Right atrium auricular region (tissue), 2 donors: ENCODE measurements at regions not wholly inside any gene's neighbourhood (a gene's known extent, or its start where the extent isn't known, plus 50 kb on each side); places are given as distances from the start of the nearest gene placed in this dataset.

Experiments used
- DNase-seq: peaks from one replicate; pipeline ENCODE4 v3.0.0-alpha.2; 2019; ENCODE audit warnings: low spot score
- H3K27ac ChIP-seq, 2 donors: fragments of 200-600 bp; sonication (generic); 1 replicate in 1 of 2; 2 replicates in 1 of 2; pipeline ENCODE4 v1.5.1; 2016 to 2019
- H3K27me3 ChIP-seq, 2 donors: fragments of 200-600 bp; sonication (generic); one replicate each; pipeline versions ENCODE4 v1.5.1 to v1.6.0; 2017 to 2019
- H3K36me3 ChIP-seq: fragments of 200-600 bp; sonication (generic); one replicate; pipeline ENCODE4 v1.5.1; 2016
- H3K4me1 ChIP-seq, 2 donors: fragments of 200-600 bp; sonication (generic); one replicate each; pipeline versions ENCODE4 v1.5.1 to v1.6.0; 2017 to 2019
- H3K4me3 ChIP-seq, 2 donors: fragments of 200-600 bp; sonication (generic); 1 replicate in 1 of 2; 2 replicates in 1 of 2; pipeline ENCODE4 v1.5.1; 2017 to 2019; ENCODE audit warnings: mild to moderate bottlenecking in 1 of 2, moderate library complexity in 1 of 2
- H3K9me3 ChIP-seq, 2 donors: fragments of 200-600 bp; sonication (generic); one replicate each; pipeline ENCODE4 v1.5.1; 2019
- CTCF ChIP-seq, 2 donors: fragments of 200-600 bp; sonication (generic); IDR thresholded peaks; one replicate each; pipeline ENCODE4 v1.5.1; 2019; ENCODE audit warnings: antibody characterized with exemption in 2 of 2

GRCh38 chr15:94744080-94744793 is 512.9 kb downstream of the MCTP2 start:
- no peak for TF ChIP-seq CTCF (IDR thresholded peaks at IDR 0.05)
- no peak for DNase-seq
- no peaks in the 10 kb centered on the region for H3K36me3 ChIP-seq
- H3K27ac ChIP-seq, result no peak overlapping the region
- H3K27me3 ChIP-seq, result no peaks in the 10 kb centered on the region
- no peaks in the 10 kb centered on the region for H3K9me3 ChIP-seq
- H3K4me3 ChIP-seq, result no peak overlapping the region
- no peaks in the 10 kb centered on the region for H3K4me1 ChIP-seq

- DNase-seq, result no peak
- H3K27ac ChIP-seq, result no peak overlapping the region
Measured at GRCh38 chr15:94745371-94745770, 514.0 kb downstream of the MCTP2 start.

GRCh38 chr15:94747510-94747909 is 516.1 kb downstream of the MCTP2 start:
- no peak for TF ChIP-seq CTCF (IDR thresholded peaks at IDR 0.05)
- no peak for DNase-seq
- no peak overlapping the region for H3K27ac ChIP-seq
- H3K27me3 ChIP-seq, result no peaks in the 10 kb centered on the region
- no peaks in the 10 kb centered on the region for H3K36me3 ChIP-seq
- H3K4me3 ChIP-seq, result no peak overlapping the region
- H3K4me1 ChIP-seq, result no peaks in the 10 kb centered on the region
- H3K9me3 ChIP-seq, result no peaks in the 10 kb centered on the region

More at GRCh38 chr15:94745371-94745770, 514.0 kb downstream of the MCTP2 start:
- Histone ChIP-seq H3K9me3 (no peaks in the 10 kb centered on the region), H3K4me1 (no peaks in the 10 kb centered on the region), H3K4me3 (no peak overlapping the region), H3K27me3 (no peaks in the 10 kb centered on the region), H3K36me3 (no peaks in the 10 kb centered on the region)
- no peak for TF ChIP-seq CTCF (IDR thresholded peaks at IDR 0.05)

- DNase-seq, result no peak
- H3K36me3 ChIP-seq, result no peaks in the 10 kb centered on the region
- no peaks in the 10 kb centered on the region for H3K4me1 ChIP-seq
- H3K27ac ChIP-seq, result no peak overlapping the region
- TF ChIP-seq CTCF (IDR thresholded peaks at IDR 0.05), result no peak
- H3K27me3 ChIP-seq, result no peaks in the 10 kb centered on the region
- no peak overlapping the region for H3K4me3 ChIP-seq
- H3K9me3 ChIP-seq, result no peaks in the 10 kb centered on the region
Measured at GRCh38 chr15:94749811-94750617, 518.7 kb downstream of the MCTP2 start.

GRCh38 chr15:94760348-94760747 is 529.0 kb downstream of the MCTP2 start:
- no peak for TF ChIP-seq CTCF (IDR thresholded peaks at IDR 0.05)
- H3K27me3 ChIP-seq, result no peaks in the 10 kb centered on the region

More at GRCh38 chr15:94760348-94760747, 529.0 kb downstream of the MCTP2 start:
- H3K27ac ChIP-seq, result no peak overlapping the region
- no peak overlapping the region for H3K4me3 ChIP-seq
- no peaks in the 10 kb centered on the region for H3K36me3 ChIP-seq
- H3K9me3 ChIP-seq, result no peaks in the 10 kb centered on the region
- H3K4me1 ChIP-seq, result no peaks in the 10 kb centered on the region
- no peak for DNase-seq
